ENCODE measurements at regions not wholly inside any gene's neighbourhood (a gene's known extent, or its start where the extent isn't known, plus 50 kb on each side); places are given as distances from the start of the nearest gene placed in this dataset.

GRCh38 chr7:12949060-12949931 lies 261.9 kb downstream of the ARL4A start:
- Histone ChIP-seq H3K9me3 (no peaks in the 10 kb centered on the region), H3K27me3 (no peaks in the 10 kb centered on the region), H3K36me3 (no peaks in the 10 kb centered on the region), H3K4me1 (no peaks in the 10 kb centered on the region), H3K27ac (no peak overlapping the region), H3K4me3 (no peak overlapping the region)
- intact Hi-C loops (cut with DNase I; ENCODE audit: low total_unique reads): no loop called here
- no peak for TF ChIP-seq CTCF (IDR thresholded peaks at IDR 0.05)
- no peak for DNase-seq

GRCh38 chr7:12951397-12951801 lies 264.0 kb downstream of the ARL4A start:
- no peaks in the 10 kb centered on the region for H3K27me3 ChIP-seq
- TF ChIP-seq CTCF (IDR thresholded peaks at IDR 0.05): no peak
- no peaks in the 10 kb centered on the region for H3K9me3 ChIP-seq
- H3K4me3 ChIP-seq: no peak overlapping the region
- no peaks in the 10 kb centered on the region for H3K4me1 ChIP-seq
- DNase-seq: no peak
- intact Hi-C loops (cut with DNase I; ENCODE audit: low total_unique reads): no loop called here
- no peaks in the 10 kb centered on the region for H3K36me3 ChIP-seq
- H3K27ac ChIP-seq: no peak overlapping the region

- no peak overlapping the region for H3K27ac ChIP-seq
- H3K4me1 ChIP-seq: no peaks in the 10 kb centered on the region
- no peaks in the 10 kb centered on the region for H3K36me3 ChIP-seq
- intact Hi-C loops (cut with DNase I; ENCODE audit: low total_unique reads): no loop called here
- no peaks in the 10 kb centered on the region for H3K9me3 ChIP-seq
- no peak for DNase-seq
- TF ChIP-seq CTCF (IDR thresholded peaks at IDR 0.05): no peak
- H3K4me3 ChIP-seq: no peak overlapping the region
- no peaks in the 10 kb centered on the region for H3K27me3 ChIP-seq
Measured at GRCh38 chr7:12954380-12955033, 267.1 kb downstream of the ARL4A start.

GRCh38 chr7:12957487-12957886 lies 270.1 kb downstream of the ARL4A start:
- Histone ChIP-seq H3K4me1 (no peaks in the 10 kb centered on the region), H3K36me3 (no peaks in the 10 kb centered on the region), H3K27ac (no peak overlapping the region), H3K4me3 (no peak overlapping the region), H3K27me3 (no peaks in the 10 kb centered on the region), H3K9me3 (no peaks in the 10 kb centered on the region)
- DNase-seq: no peak
- no peak for TF ChIP-seq CTCF (IDR thresholded peaks at IDR 0.05)
- intact Hi-C loops (cut with DNase I; ENCODE audit: low total_unique reads): no loop called here

GRCh38 chr7:12961910-12962480 lies 274.6 kb downstream of the ARL4A start:
- no peaks in the 10 kb centered on the region for H3K4me1 ChIP-seq
- H3K4me3 ChIP-seq: no peak overlapping the region
- H3K9me3 ChIP-seq: no peaks in the 10 kb centered on the region
- H3K36me3 ChIP-seq: no peaks in the 10 kb centered on the region
- no peak for TF ChIP-seq CTCF (IDR thresholded peaks at IDR 0.05)
- intact Hi-C loops (cut with DNase I; ENCODE audit: low total_unique reads): no loop called here
- H3K27ac ChIP-seq: no peak overlapping the region
- no peaks in the 10 kb centered on the region for H3K27me3 ChIP-seq
- no peak for DNase-seq
